GM19452 (cell line): ENCODE measurements at regions not wholly inside any gene's neighbourhood (a gene's known extent, or its start where the extent isn't known, plus 50 kb on each side); places are given as distances from the start of the nearest gene placed in this dataset.

Experiments used
- ATAC-seq: cut with Tn5 transposase; IDR thresholded peaks from one replicate; pipeline ENCODE4 v1.9.1; 2021; ENCODE audit not compliant: unreplicated experiment

- peak; percentile 88 for ATAC-seq
Observed at GRCh38 chr6:169959136-169960002, 207.9 kb downstream of the ERMARD start.

GRCh38 chr6:169958510-169958909 lies 207.1 kb downstream of the ERMARD start:
- ATAC-seq: no peak

GRCh38 chr6:169957351-169957963 lies 206.0 kb downstream of the ERMARD start:
- no peak for ATAC-seq

- ATAC-seq: no peak
Observed at GRCh38 chr6:169956580-169956979, 205.2 kb downstream of the ERMARD start.

- ATAC-seq: no peak
Observed at GRCh38 chr6:169955731-169956437, 204.5 kb downstream of the ERMARD start.

GRCh38 chr6:169954977-169955376 lies 203.6 kb downstream of the ERMARD start:
- no peak for ATAC-seq

GRCh38 chr6:169953686-169954085 lies 202.3 kb downstream of the ERMARD start:
- ATAC-seq: no peak

- ATAC-seq: no peak
Observed at GRCh38 chr6:169950558-169950957, 199.1 kb downstream of the ERMARD start.

GRCh38 chr6:169949511-169950097 lies 198.2 kb downstream of the ERMARD start:
- no peak for ATAC-seq

GRCh38 chr6:169946971-169947370 lies 195.5 kb downstream of the ERMARD start:
- ATAC-seq: no peak

- ATAC-seq: no peak
Observed at GRCh38 chr6:169945117-169945516, 193.7 kb downstream of the ERMARD start.

GRCh38 chr6:169944415-169944814 lies 193.0 kb downstream of the ERMARD start:
- no peak for ATAC-seq

GRCh38 chr6:169944061-169944337 lies 192.6 kb downstream of the ERMARD start:
- ATAC-seq: no peak

GRCh38 chr6:169943241-169944060 lies 192.0 kb downstream of the ERMARD start:
- no peak for ATAC-seq

- ATAC-seq: no peak
Observed at GRCh38 chr6:169942173-169942572, 190.8 kb downstream of the ERMARD start.

- ATAC-seq: no peak
Observed at GRCh38 chr6:169940481-169941271, 189.3 kb downstream of the ERMARD start.

- ATAC-seq: no peak
Observed at GRCh38 chr6:169939554-169940164, 188.2 kb downstream of the ERMARD start.

GRCh38 chr6:169938731-169939130 lies 187.3 kb downstream of the ERMARD start:
- no peak for ATAC-seq

- no peak for ATAC-seq
Observed at GRCh38 chr6:169938262-169938701, 186.9 kb downstream of the ERMARD start.
